Gastrocnemius medialis (tissue), 4 donors: ENCODE measurements at regions not wholly inside any gene's neighbourhood (a gene's known extent, or its start where the extent isn't known, plus 50 kb on each side); places are given as distances from the start of the nearest gene placed in this dataset.

Experiments
- ATAC-seq, 2 donors: fragments of 150-250 bp; one replicate each; pipeline ENCODE4 v1.9.1; 2016
- DNase-seq, 2 donors: peaks; one replicate each; pipeline ENCODE4 v3.0.0-alpha.2; 2019
- H3K27ac ChIP-seq, 4 donors: fragments of 200-600 bp; sonication (generic); 1 replicate in 1 of 4; 2 replicates in 3 of 4; pipeline ENCODE4 v1.5.1; 2016 to 2018; ENCODE audit warnings: mild to moderate bottlenecking in 2 of 4, moderate library complexity in 1 of 4
- H3K27me3 ChIP-seq, 3 donors: fragments of 200-600 bp; sonication (generic) in 2 of 3; 1 replicate in 1 of 3; 2 replicates in 2 of 3; pipeline versions ENCODE4 v1.5.1 to v1.6.0; 2016 to 2019; ENCODE audit warnings: mild to moderate bottlenecking in 1 of 3, moderate library complexity in 1 of 3
- H3K36me3 ChIP-seq, 2 donors: fragments of 200-600 bp; sonication (generic) in 1 of 2; one replicate each; pipeline ENCODE4 v1.5.1; 2017 to 2018
- H3K4me1 ChIP-seq, 2 donors: fragments of 200-600 bp; sonication (generic) in 1 of 2; one replicate each; pipeline ENCODE4 v1.5.1; 2016 to 2017; ENCODE audit warnings: mild to moderate bottlenecking in 2 of 2
- H3K4me3 ChIP-seq, 4 donors: fragments of 200-600 bp; sonication (generic) in 3 of 4; 1 replicate in 1 of 4; 2 replicates in 3 of 4; pipeline ENCODE4 v1.5.1; 2016 to 2019; ENCODE audit warnings: mild to moderate bottlenecking in 2 of 4
- H3K9me3 ChIP-seq, 3 donors: fragments of 200-600 bp; sonication (generic) in 2 of 3; 1 replicate in 1 of 3; 2 replicates in 2 of 3; pipeline ENCODE4 v1.5.1; 2016 to 2019
- POLR2A ChIP-seq, 2 donors: fragments of 450-650 bp; IDR thresholded peaks; one replicate each; pipeline ENCODE4 v1.6.1; 2017; ENCODE audit warnings: antibody characterized with exemption in 2 of 2, mild to moderate bottlenecking in 2 of 2, moderate library complexity in 2 of 2
- in situ Hi-C, 4 donors: fragments of 200-750 bp; cut with MboI; loops; one replicate each; pipeline versions ENCODE4 v1.15.0 to v1.8.0; 2017; ENCODE audit warnings: low sequenced_read_pairs in 4 of 4
- intact Hi-C: fragments of 100-400 bp; cut with DNase I; formaldehyde crosslinking; loops from one replicate; pipeline ENCODE4 v1.15.1; 2023; ENCODE audit warnings: low total_unique reads
- TF ChIP-seq, protein P1 (sequence below), 5 experiments: fragments of 450-650 bp in 3 of 5; fragments of 200-600 bp in 2 of 5; sonication (generic) in 2 of 5; IDR thresholded peaks in 4 of 5; conservative IDR thresholded peaks in 1 of 5; 1 replicate in 4 of 5; 2 replicates in 1 of 5; pipeline ENCODE4 v1.5.1; 2016 to 2019; ENCODE audit warnings: antibody characterized with exemption in 5 of 5, mild to moderate bottlenecking in 3 of 5, moderate library complexity in 3 of 5

DNA sequence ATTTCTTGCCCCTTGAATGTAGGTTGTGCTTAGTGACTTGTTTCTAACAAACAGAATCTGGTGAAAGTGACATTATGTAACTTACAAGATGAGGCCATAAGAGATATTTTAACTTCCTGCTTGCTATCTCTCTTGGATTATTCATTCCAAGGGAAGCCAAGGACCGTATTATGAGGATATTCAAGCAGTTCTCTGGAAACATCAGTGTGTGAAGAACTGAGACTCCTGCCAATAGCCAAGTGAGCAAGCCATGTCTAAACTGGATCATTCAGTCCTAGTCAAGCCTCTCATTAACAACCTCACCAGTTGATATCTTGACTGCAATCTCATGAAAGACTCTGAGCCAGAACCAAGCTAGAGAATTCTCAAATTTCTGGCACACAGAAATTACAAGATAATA lies 765.1 kb upstream of the SLC8A1 start:
- in situ Hi-C loops, result no loop called here
- H3K4me1 ChIP-seq, result no peaks in the 10 kb centered on the region
- DNase-seq (no peak), ATAC-seq (no peak)
- intact Hi-C loops, result no loop called here
- no peak overlapping the region for H3K4me3 ChIP-seq
- no peaks in the 10 kb centered on the region for H3K27me3 ChIP-seq
- no peaks in the 10 kb centered on the region for H3K36me3 ChIP-seq
- TF ChIP-seq, protein P1, sequence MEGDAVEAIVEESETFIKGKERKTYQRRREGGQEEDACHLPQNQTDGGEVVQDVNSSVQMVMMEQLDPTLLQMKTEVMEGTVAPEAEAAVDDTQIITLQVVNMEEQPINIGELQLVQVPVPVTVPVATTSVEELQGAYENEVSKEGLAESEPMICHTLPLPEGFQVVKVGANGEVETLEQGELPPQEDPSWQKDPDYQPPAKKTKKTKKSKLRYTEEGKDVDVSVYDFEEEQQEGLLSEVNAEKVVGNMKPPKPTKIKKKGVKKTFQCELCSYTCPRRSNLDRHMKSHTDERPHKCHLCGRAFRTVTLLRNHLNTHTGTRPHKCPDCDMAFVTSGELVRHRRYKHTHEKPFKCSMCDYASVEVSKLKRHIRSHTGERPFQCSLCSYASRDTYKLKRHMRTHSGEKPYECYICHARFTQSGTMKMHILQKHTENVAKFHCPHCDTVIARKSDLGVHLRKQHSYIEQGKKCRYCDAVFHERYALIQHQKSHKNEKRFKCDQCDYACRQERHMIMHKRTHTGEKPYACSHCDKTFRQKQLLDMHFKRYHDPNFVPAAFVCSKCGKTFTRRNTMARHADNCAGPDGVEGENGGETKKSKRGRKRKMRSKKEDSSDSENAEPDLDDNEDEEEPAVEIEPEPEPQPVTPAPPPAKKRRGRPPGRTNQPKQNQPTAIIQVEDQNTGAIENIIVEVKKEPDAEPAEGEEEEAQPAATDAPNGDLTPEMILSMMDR (IDR thresholded peaks at IDR 0.05 in 4 of 5, conservative IDR thresholded peaks at IDR 0.05 in 1 of 5), result no peak
- TF ChIP-seq POLR2A (IDR thresholded peaks at IDR 0.05), result no peak
- H3K27ac ChIP-seq, result no peak overlapping the region
- no peaks in the 10 kb centered on the region for H3K9me3 ChIP-seq

DNA sequence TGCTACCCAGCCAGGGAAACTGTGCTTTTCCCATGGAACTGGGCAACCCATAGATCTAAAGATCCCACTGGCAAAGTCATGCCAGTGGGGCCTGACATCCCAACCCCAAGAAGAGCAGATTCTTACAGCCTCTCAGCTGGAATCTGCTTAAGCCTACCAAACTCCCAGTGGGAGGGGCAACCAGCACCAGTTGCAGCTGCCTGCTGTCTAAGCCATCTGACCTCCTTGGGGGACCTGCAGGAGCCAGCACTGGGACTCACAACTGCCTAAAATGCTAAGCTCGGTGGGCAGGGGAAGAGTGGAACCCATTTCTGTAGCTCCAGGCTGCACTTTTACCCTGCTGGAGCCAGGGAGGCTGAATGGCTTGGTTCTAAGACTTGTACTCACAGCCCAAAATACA lies 770.7 kb upstream of the SLC8A1 start:
- no peak for TF ChIP-seq POLR2A (IDR thresholded peaks at IDR 0.05)
- TF ChIP-seq, protein P1 (IDR thresholded peaks at IDR 0.05 in 4 of 5, conservative IDR thresholded peaks at IDR 0.05 in 1 of 5), result no peak
- H3K36me3 ChIP-seq, result no peaks in the 10 kb centered on the region
- no peak overlapping the region for H3K4me3 ChIP-seq
- no peaks in the 10 kb centered on the region for H3K9me3 ChIP-seq
- intact Hi-C loops (no loop called here), in situ Hi-C loops (no loop called here)
- DNase-seq (no peak), ATAC-seq (no peak)
- H3K27me3 ChIP-seq, result no peaks in the 10 kb centered on the region
- H3K4me1 ChIP-seq, result no peaks in the 10 kb centered on the region
- H3K27ac ChIP-seq, result no peak overlapping the region

- DNase-seq (no peak), ATAC-seq (no peak)
- peaks cover 0 to 4% (median 0%) of the 10 kb centered on the region in 3 donors for H3K9me3 ChIP-seq
- no peaks in the 10 kb centered on the region for H3K36me3 ChIP-seq
- H3K27ac ChIP-seq, result no peak overlapping the region
- no peaks in the 10 kb centered on the region for H3K27me3 ChIP-seq
- in situ Hi-C loops (no loop called here), intact Hi-C loops (no loop called here)
- TF ChIP-seq, protein P1 (IDR thresholded peaks at IDR 0.05 in 4 of 5, conservative IDR thresholded peaks at IDR 0.05 in 1 of 5), result no peak
- TF ChIP-seq POLR2A (IDR thresholded peaks at IDR 0.05), result no peak
- no peak overlapping the region for H3K4me3 ChIP-seq
- H3K4me1 ChIP-seq, result no peaks in the 10 kb centered on the region
Observed at GRCh38 chr2:41234093-41234492, 782.2 kb upstream of the SLC8A1 start.

DNA sequence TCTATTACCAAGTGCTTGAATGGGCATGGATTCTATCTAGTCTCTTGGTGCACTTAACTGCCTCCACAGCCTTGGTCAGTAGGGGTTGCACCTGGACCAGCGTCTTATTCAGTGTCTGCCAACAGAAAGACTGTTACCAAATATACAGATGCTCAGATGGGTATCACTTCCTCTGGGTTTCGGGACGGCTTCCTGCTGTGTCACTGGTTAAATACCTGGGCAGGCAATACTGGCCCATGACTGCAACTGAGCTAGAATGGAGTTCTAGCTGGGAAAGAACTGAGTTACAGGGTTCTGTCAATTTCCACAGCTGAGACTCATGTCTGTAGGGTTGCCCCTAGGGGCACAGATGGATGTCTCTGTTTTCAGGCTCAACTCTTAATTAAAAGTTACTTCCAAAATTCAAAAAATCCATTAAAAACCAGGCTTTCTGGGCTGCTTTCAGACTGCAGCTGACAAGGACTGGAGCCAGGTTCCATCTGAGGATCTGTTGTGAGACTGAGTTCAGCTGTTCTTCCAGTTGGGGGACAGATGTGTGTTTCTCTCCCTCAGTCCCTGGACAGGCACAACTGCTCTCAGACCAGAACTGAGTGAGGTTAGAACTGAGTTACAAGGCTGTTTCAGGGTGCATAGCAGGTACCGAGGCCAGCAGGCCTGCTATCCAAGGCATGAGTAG lies 789.6 kb upstream of the SLC8A1 start:
- DNase-seq (no peak), ATAC-seq (no peak)
- no peak overlapping the region for H3K27ac ChIP-seq

More for the DNA sequence above, 789.6 kb upstream of the SLC8A1 start:
- no peaks in the 10 kb centered on the region for H3K9me3 ChIP-seq
- no peaks in the 10 kb centered on the region for H3K4me1 ChIP-seq
- in situ Hi-C loops, result no loop called here
- intact Hi-C loops, result no loop called here
- no peak for TF ChIP-seq POLR2A (IDR thresholded peaks at IDR 0.05)
- TF ChIP-seq, protein P1 (IDR thresholded peaks at IDR 0.05 in 4 of 5, conservative IDR thresholded peaks at IDR 0.05 in 1 of 5), result no peak
- no peaks in the 10 kb centered on the region for H3K27me3 ChIP-seq
- H3K4me3 ChIP-seq, result no peak overlapping the region
- no peaks in the 10 kb centered on the region for H3K36me3 ChIP-seq
